Caco-2 (cell line): ENCODE measurements at regions not wholly inside any gene's neighbourhood (a gene's known extent, or its start where the extent isn't known, plus 50 kb on each side); places are given as distances from the start of the nearest gene placed in this dataset.

Source experiments
- BruUV-seq: library from RNA; stranded (reverse); fragments of 400-500 nt; replicated peaks from 2 replicates; lab custom pipeline; 2021; lab: Mats Ljungman, UMichigan
- CTCF ChIA-PET: fragments of 300-600 bp; sonication (Branson Sonifier 250); formaldehyde crosslinking; loops from one replicate; lab custom pipeline; 2022; ENCODE audit warnings: antibody characterized with exemption; lab: Charles Lee
- POLR2A ChIA-PET: fragments of 300-600 bp; sonication (Branson Sonifier 250); formaldehyde crosslinking; loops from one replicate; lab custom pipeline; 2022; ENCODE audit warnings: antibody characterized with exemption; lab: Charles Lee
- DNase-seq, 2 experiments: peaks; one replicate each; pipeline versions ENCODE4 v3.0.0 to v3.0.0-alpha.2; 2020 to 2022
- H3K27me3 ChIP-seq: replicated peaks from 2 replicates; pipeline ENCODE4 v1.6.0; 2011; ENCODE audit warnings: low read length; ENCODE audit not compliant: control insufficient read depth, insufficient read depth
- H3K36me3 ChIP-seq: 2 replicates; pipeline ENCODE4 v1.5.1; 2011; ENCODE audit warnings: low read length; ENCODE audit not compliant: control insufficient read depth, insufficient read depth
- H3K4me1 ChIP-seq: fragments of 250-450 bp; sonication (Bioruptor Pico); 2 replicates; pipeline ENCODE4 v1.5.1; 2020; ENCODE audit warnings: mild to moderate bottlenecking
- H3K4me3 ChIP-seq: 2 replicates; pipeline ENCODE4 v1.5.1; 2011; ENCODE audit warnings: low read depth, mild to moderate bottlenecking, control low read depth, low read length
- H3K9me3 ChIP-seq: fragments of 250-450 bp; sonication (Bioruptor Pico); 2 replicates; pipeline ENCODE4 v1.5.1; 2020; ENCODE audit warnings: mild to moderate bottlenecking, moderate library complexity
- H3K27ac Mint-ChIP-seq: one replicate; pipeline ENCODE4 v1.8.0; 2022; ENCODE audit warnings: mixed read lengths; ENCODE audit not compliant: unreplicated experiment
- H3K27me3 Mint-ChIP-seq: one replicate; pipeline ENCODE4 v1.8.0; 2022; ENCODE audit warnings: mixed read lengths; ENCODE audit not compliant: insufficient read depth, unreplicated experiment
- H3K36me3 Mint-ChIP-seq: one replicate; pipeline ENCODE4 v1.8.0; 2022; ENCODE audit warnings: mild to moderate bottlenecking, mixed read lengths; ENCODE audit not compliant: insufficient read depth, unreplicated experiment
- H3K4me1 Mint-ChIP-seq: one replicate; pipeline ENCODE4 v1.8.0; 2022; ENCODE audit warnings: low read depth, mixed read lengths; ENCODE audit not compliant: unreplicated experiment
- H3K4me3 Mint-ChIP-seq: one replicate; pipeline ENCODE4 v1.8.0; 2022; ENCODE audit warnings: mild to moderate bottlenecking, moderate library complexity, mixed read lengths; ENCODE audit not compliant: unreplicated experiment
- H3K9me3 Mint-ChIP-seq: one replicate; pipeline ENCODE4 v1.8.0; 2022; ENCODE audit warnings: mixed read lengths; ENCODE audit not compliant: unreplicated experiment
- CTCF ChIP-seq, 2 experiments: fragments of 200-600 bp in 1 of 2; IDR thresholded peaks; 1 replicate in 1 of 2; 2 replicates in 1 of 2; pipeline versions ENCODE4 v1.5.1 to v1.8.0; 2011 to 2022; ENCODE audit warnings: antibody characterized with exemption in 1 of 2, control low read depth in 1 of 2, inconsistent platforms in 1 of 2, low read depth in 1 of 2, low read length in 1 of 2, mild to moderate bottlenecking in 1 of 2, moderate library complexity in 1 of 2; ENCODE audit not compliant: insufficient read depth in 1 of 2, severe bottlenecking in 1 of 2, unreplicated experiment in 1 of 2
- intact Hi-C: fragments of 100-400 bp; cut with micrococcal nuclease; formaldehyde crosslinking; loops from one replicate; pipeline ENCODE4 v1.10.0; 2022; ENCODE audit not compliant: unreplicated experiment

- Histone ChIP-seq H3K36me3 (no peaks in the 10 kb centered on the region), H3K4me1 (no peaks in the 10 kb centered on the region), H3K27me3 (no peaks in the 10 kb centered on the region), H3K4me3 (no peak overlapping the region), H3K9me3 (no peaks in the 10 kb centered on the region)
- no TSS peak for BruUV-seq
- H3K4me1 Mint-ChIP-seq = no peaks in the 10 kb centered on the region
- ChIA-PET POLR2A (no interaction called here), CTCF (no interaction called here)
- H3K27me3 Mint-ChIP-seq = no peaks in the 10 kb centered on the region
- TF ChIP-seq CTCF (IDR thresholded peaks at IDR 0.05; ENCODE audit: insufficient read depth in 1 of 2, low read depth in 1 of 2, low read length in 1 of 2, severe bottlenecking in 1 of 2, unreplicated experiment in 1 of 2) = no peak
- DNase-seq = no peak
- no peak overlapping the region for H3K4me3 Mint-ChIP-seq
- H3K9me3 Mint-ChIP-seq = no peaks in the 10 kb centered on the region
- no peak overlapping the region for H3K27ac Mint-ChIP-seq
- no peaks in the 10 kb centered on the region for H3K36me3 Mint-ChIP-seq
- intact Hi-C loops = no loop called here
These were observed 1070.6 kb downstream of the TRHDE start for GRCh38 chr12:73342733-73343132.

- Histone ChIP-seq H3K36me3 (no peaks in the 10 kb centered on the region), H3K9me3 (no peaks in the 10 kb centered on the region), H3K4me1 (no peaks in the 10 kb centered on the region), H3K27me3 (no peaks in the 10 kb centered on the region), H3K4me3 (no peak overlapping the region)
- Mint-ChIP-seq H3K27me3 (no peaks in the 10 kb centered on the region), H3K4me3 (no peak overlapping the region), H3K4me1 (no peaks in the 10 kb centered on the region), H3K9me3 (no peaks in the 10 kb centered on the region), H3K36me3 (no peaks in the 10 kb centered on the region), H3K27ac (no peak overlapping the region)
- no peak for TF ChIP-seq CTCF (IDR thresholded peaks at IDR 0.05; ENCODE audit: insufficient read depth in 1 of 2, low read depth in 1 of 2, low read length in 1 of 2, severe bottlenecking in 1 of 2, unreplicated experiment in 1 of 2)
- intact Hi-C loops = no loop called here
- POLR2A ChIA-PET = no interaction called here
- BruUV-seq = no TSS peak
- CTCF ChIA-PET = no interaction called here
- no peak for DNase-seq
These were observed 1080.7 kb downstream of the TRHDE start for GRCh38 chr12:73352826-73353225.

GRCh38 chr12:73361156-73361863 is 1089.1 kb downstream of the TRHDE start:
- no peaks in the 10 kb centered on the region for H3K4me1 ChIP-seq
- H3K4me3 ChIP-seq = no peak overlapping the region
- CTCF ChIA-PET = no interaction called here
- no peaks in the 10 kb centered on the region for H3K27me3 ChIP-seq
- no TSS peak for BruUV-seq
- TF ChIP-seq CTCF (IDR thresholded peaks at IDR 0.05; ENCODE audit: insufficient read depth in 1 of 2, low read depth in 1 of 2, low read length in 1 of 2, severe bottlenecking in 1 of 2, unreplicated experiment in 1 of 2) = no peak
- H3K9me3 ChIP-seq = no peaks in the 10 kb centered on the region
- POLR2A ChIA-PET = no interaction called here
- intact Hi-C loops = no loop called here
- H3K27me3 Mint-ChIP-seq = no peaks in the 10 kb centered on the region
- no peak overlapping the region for H3K27ac Mint-ChIP-seq
- no peak overlapping the region for H3K4me3 Mint-ChIP-seq
- H3K36me3 ChIP-seq = no peaks in the 10 kb centered on the region
- no peaks in the 10 kb centered on the region for H3K4me1 Mint-ChIP-seq
- no peaks in the 10 kb centered on the region for H3K9me3 Mint-ChIP-seq
- no peak for DNase-seq
- H3K36me3 Mint-ChIP-seq = no peaks in the 10 kb centered on the region
